ENCODE measurements at regions not wholly inside any gene's neighbourhood (a gene's known extent, or its start where the extent isn't known, plus 50 kb on each side); places are given as distances from the start of the nearest gene placed in this dataset.

DNA sequence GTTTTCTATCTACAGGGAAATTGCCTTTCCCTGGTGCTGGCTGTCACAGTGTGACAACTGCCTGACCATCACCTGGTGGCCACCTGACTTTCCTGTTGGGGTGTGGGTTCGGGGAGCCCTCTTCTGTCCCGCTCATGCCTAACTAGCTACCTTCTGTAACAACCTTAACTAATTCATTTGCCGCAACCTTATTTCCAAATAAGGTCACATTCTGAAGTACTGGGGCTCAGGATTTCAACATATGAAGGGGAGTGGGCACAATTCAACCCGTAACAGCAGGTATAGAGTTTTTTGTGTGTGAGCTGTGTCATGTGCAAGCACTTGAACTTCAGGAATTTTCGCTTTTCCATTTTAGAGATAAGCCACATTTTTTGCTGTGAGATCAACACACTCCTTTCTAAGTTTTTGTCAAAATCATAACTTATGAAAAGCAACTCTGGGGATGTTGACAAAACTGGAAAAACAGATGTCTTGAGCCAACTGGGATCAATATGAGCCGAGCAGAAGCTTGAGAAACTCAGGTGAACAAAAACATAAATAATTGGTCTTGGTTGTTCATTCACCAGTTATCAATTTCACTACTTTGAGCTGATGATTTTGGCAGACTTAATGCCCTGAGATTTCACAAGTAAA, 242.0 kb upstream of the RGMA start (continued):
- TF ChIP-seq, protein P1, sequence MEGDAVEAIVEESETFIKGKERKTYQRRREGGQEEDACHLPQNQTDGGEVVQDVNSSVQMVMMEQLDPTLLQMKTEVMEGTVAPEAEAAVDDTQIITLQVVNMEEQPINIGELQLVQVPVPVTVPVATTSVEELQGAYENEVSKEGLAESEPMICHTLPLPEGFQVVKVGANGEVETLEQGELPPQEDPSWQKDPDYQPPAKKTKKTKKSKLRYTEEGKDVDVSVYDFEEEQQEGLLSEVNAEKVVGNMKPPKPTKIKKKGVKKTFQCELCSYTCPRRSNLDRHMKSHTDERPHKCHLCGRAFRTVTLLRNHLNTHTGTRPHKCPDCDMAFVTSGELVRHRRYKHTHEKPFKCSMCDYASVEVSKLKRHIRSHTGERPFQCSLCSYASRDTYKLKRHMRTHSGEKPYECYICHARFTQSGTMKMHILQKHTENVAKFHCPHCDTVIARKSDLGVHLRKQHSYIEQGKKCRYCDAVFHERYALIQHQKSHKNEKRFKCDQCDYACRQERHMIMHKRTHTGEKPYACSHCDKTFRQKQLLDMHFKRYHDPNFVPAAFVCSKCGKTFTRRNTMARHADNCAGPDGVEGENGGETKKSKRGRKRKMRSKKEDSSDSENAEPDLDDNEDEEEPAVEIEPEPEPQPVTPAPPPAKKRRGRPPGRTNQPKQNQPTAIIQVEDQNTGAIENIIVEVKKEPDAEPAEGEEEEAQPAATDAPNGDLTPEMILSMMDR (IDR thresholded peaks at IDR 0.05; ENCODE audit: control extremely low read depth in 1 of 3, insufficient read depth in 1 of 3, low read depth in 1 of 3, low read length in 3 of 3), result peak; percentile 22 to 30 (median 25)

Measured in H1 (cell line).